Naive thymus-derived CD4-positive, alpha-beta T cell (primary cell): ENCODE measurements at regions not wholly inside any gene's neighbourhood (a gene's known extent, or its start where the extent isn't known, plus 50 kb on each side); places are given as distances from the start of the nearest gene placed in this dataset.
A peak's percentile ranks its signal among the peaks of the same experiment; 100 is the strongest.
"Not testable (repeated sequence)": the region's sequence is repeated elsewhere in the genome, so short reads cannot be mapped to it uniquely, and the experiment has no call there.

Experiments used
- ATAC-seq: fragments of 150-1000 bp; cut with Tn5 transposase; 2 replicates; pipeline ENCODE4 v1.10.0; 2021; ENCODE audit warnings: mild to moderate bottlenecking, moderate library complexity
- CTCF ChIA-PET: fragments of 350-600 bp; sonication (Branson Sonifier 250); formaldehyde crosslinking; loops from one replicate; lab custom pipeline; 2021; ENCODE audit warnings: antibody characterized with exemption; lab: Charles Lee
- POLR2A ChIA-PET: fragments of 350-600 bp; sonication (Branson Sonifier 250); formaldehyde crosslinking; loops from one replicate; lab custom pipeline; 2021; ENCODE audit warnings: antibody characterized with exemption, inconsistent platforms; lab: Charles Lee
- DNase-seq, 9 donors: peaks; one replicate each; pipeline versions ENCODE4 v3.0.0 to v3.0.0-alpha.2; 2020 to 2022; ENCODE audit warnings: mixed read lengths in 1 of 9
- H3K27ac ChIP-seq: one replicate; pipeline ENCODE4 v1.7.0; 2013; ENCODE audit warnings: mild to moderate bottlenecking, low read depth, low read length, moderate library complexity
- H3K27me3 ChIP-seq, 2 donors: one replicate each; pipeline ENCODE4 v1.7.0; 2013; ENCODE audit warnings: low read length in 2 of 2, mild to moderate bottlenecking in 2 of 2, moderate library complexity in 2 of 2; ENCODE audit not compliant: control insufficient read depth in 2 of 2, insufficient read depth in 2 of 2
- H3K36me3 ChIP-seq, 3 experiments: 1 replicate in 2 of 3; 2 replicates in 1 of 3; pipeline ENCODE4 v1.7.0; 2013; ENCODE audit warnings: low read length in 3 of 3, mild to moderate bottlenecking in 3 of 3, moderate library complexity in 1 of 3; ENCODE audit not compliant: insufficient read depth in 3 of 3, control insufficient read depth in 2 of 3
- H3K4me1 ChIP-seq, 2 donors: one replicate each; pipeline ENCODE4 v1.7.0; 2013; ENCODE audit warnings: low read length in 2 of 2, mild to moderate bottlenecking in 2 of 2, moderate library complexity in 1 of 2; ENCODE audit not compliant: control insufficient read depth in 2 of 2, insufficient read depth in 2 of 2
- H3K4me3 ChIP-seq: 2 replicates; pipeline ENCODE4 v1.7.0; 2013; ENCODE audit warnings: mild to moderate bottlenecking, low read length
- H3K9me3 ChIP-seq, 3 experiments: 1 replicate in 2 of 3; 2 replicates in 1 of 3; pipeline ENCODE4 v1.7.0; 2013; ENCODE audit warnings: low read length in 3 of 3; ENCODE audit not compliant: control insufficient read depth in 2 of 3
- H3K27ac Mint-ChIP-seq, 9 donors: one replicate each; pipeline ENCODE4 v1.8.0; 2020 to 2022; ENCODE audit warnings: mixed read lengths in 9 of 9, mild to moderate bottlenecking in 8 of 9, moderate library complexity in 5 of 9, inconsistent platforms in 2 of 9
- H3K27me3 Mint-ChIP-seq, 5 donors: one replicate each; pipeline ENCODE4 v1.8.0; 2021 to 2022; ENCODE audit warnings: mixed read lengths in 5 of 5, mild to moderate bottlenecking in 1 of 5
- H3K36me3 Mint-ChIP-seq, 5 donors: one replicate each; pipeline ENCODE4 v1.8.0; 2020 to 2022; ENCODE audit warnings: mixed read lengths in 5 of 5, mild to moderate bottlenecking in 3 of 5, inconsistent platforms in 1 of 5
- H3K4me1 Mint-ChIP-seq, 7 donors: one replicate each; pipeline ENCODE4 v1.8.0; 2020 to 2022; ENCODE audit warnings: mixed read lengths in 7 of 7, mild to moderate bottlenecking in 3 of 7, inconsistent platforms in 1 of 7
- H3K4me3 Mint-ChIP-seq, 10 donors: one replicate each; pipeline ENCODE4 v1.8.0; 2020 to 2022; ENCODE audit warnings: mild to moderate bottlenecking in 10 of 10, mixed read lengths in 10 of 10, moderate library complexity in 6 of 10, inconsistent platforms in 2 of 10
- H3K9me3 Mint-ChIP-seq, 11 donors: one replicate each; pipeline ENCODE4 v1.8.0; 2020 to 2022; ENCODE audit warnings: mixed read lengths in 11 of 11, mild to moderate bottlenecking in 4 of 11, inconsistent platforms in 1 of 11, moderate library complexity in 1 of 11
- intact Hi-C, 2 donors: fragments of 100-400 bp; cut with micrococcal nuclease; formaldehyde crosslinking; loops; one replicate each; pipeline ENCODE4 v1.15.1; 2023

- Mint-ChIP-seq H3K36me3 (no peaks in the 10 kb centered on the region), H3K27ac (peak overlapping the region in 1 of 9 donors; percentile 29), H3K4me1 (peaks cover 10 to 26% (median 20%) of the 10 kb centered on the region in 7 donors), H3K9me3 (peaks cover 0 to 5% (median 0%) of the 10 kb centered on the region in 11 donors), H3K4me3 (peak overlapping the region in 1 of 10 donors; percentile 1), H3K27me3 (peaks cover 15 to 36% (median 28%) of the 10 kb centered on the region in 5 donors)
- CTCF ChIA-PET: no interaction called here
- peaks cover 0 to 4% of the 10 kb centered on the region in 2 donors for H3K27me3 ChIP-seq
- DNase-seq: no peak
- H3K9me3 ChIP-seq: no peaks in the 10 kb centered on the region
- ATAC-seq: peak; percentile 84
- H3K36me3 ChIP-seq: no peaks in the 10 kb centered on the region
- no peaks in the 10 kb centered on the region for H3K4me1 ChIP-seq
- intact Hi-C loops: no loop called here
- H3K27ac ChIP-seq: no peak overlapping the region
- H3K4me3 ChIP-seq: no peak overlapping the region
- POLR2A ChIA-PET: no interaction called here
Measured at GRCh38 chr2:106267997-106268396, 73.9 kb upstream of the UXS1 start.

GRCh38 chr2:106261871-106262321 lies 67.8 kb upstream of the UXS1 start:
- Mint-ChIP-seq H3K27ac (no peak overlapping the region), H3K4me1 (peaks cover 0 to 1% (median 0%) of the 10 kb centered on the region in 7 donors), H3K9me3 (peaks cover 0 to 2% (median 0%) of the 10 kb centered on the region in 11 donors), H3K4me3 (peak overlapping the region in 6 of 10 donors; percentile 10 to 82 (median 23)), H3K36me3 (no peaks in the 10 kb centered on the region), H3K27me3 (peaks cover 0 to 6% (median 0%) of the 10 kb centered on the region in 5 donors)
- Histone ChIP-seq H3K4me1 (no peaks in the 10 kb centered on the region), H3K4me3 (no peak overlapping the region), H3K27ac (no peak overlapping the region), H3K27me3 (no peaks in the 10 kb centered on the region), H3K9me3 (no peaks in the 10 kb centered on the region), H3K36me3 (no peaks in the 10 kb centered on the region)
- POLR2A ChIA-PET: interaction anchor here (0.9 kb wide), 1 partner anchor 10 kb away, joined by 3 read pairs; no protein-coding TSS in a partner anchor
- no peak for ATAC-seq
- no peak for DNase-seq
- intact Hi-C loops: loop anchor here in 1 of 2 donors (1.0 kb wide), 1 partner anchor 8 kb away; no protein-coding TSS in a partner anchor
- CTCF ChIA-PET: no interaction called here

- H3K4me1 ChIP-seq, CTCF ChIA-PET, H3K27me3 ChIP-seq, ATAC-seq, POLR2A ChIA-PET, H3K9me3 ChIP-seq, H3K27me3 Mint-ChIP-seq, DNase-seq, H3K4me3 Mint-ChIP-seq, H3K27ac ChIP-seq, H3K4me1 Mint-ChIP-seq, H3K36me3 ChIP-seq, H3K36me3 Mint-ChIP-seq, H3K9me3 Mint-ChIP-seq, intact Hi-C loops, H3K4me3 ChIP-seq: not testable (repeated sequence)
- H3K27ac Mint-ChIP-seq: peak overlapping the region in 1 of 9 donors; percentile 48
Measured at GRCh38 chr2:106258859-106259258, 64.8 kb upstream of the UXS1 start.

GRCh38 chr2:106257830-106258229 lies 63.7 kb upstream of the UXS1 start:
- Histone ChIP-seq H3K9me3 (no peaks in the 10 kb centered on the region), H3K4me3 (no peak overlapping the region), H3K27me3 (no peaks in the 10 kb centered on the region), H3K36me3 (no peaks in the 10 kb centered on the region), H3K27ac (no peak overlapping the region), H3K4me1 (no peaks in the 10 kb centered on the region)
- no peak for DNase-seq
- ChIA-PET CTCF (no interaction called here), POLR2A (no interaction called here)
- intact Hi-C loops: no loop called here
- ATAC-seq: no peak
- peaks cover 0 to 1% (median 0%) of the 10 kb centered on the region in 7 donors for H3K4me1 Mint-ChIP-seq
- no peak overlapping the region for H3K4me3 Mint-ChIP-seq
- peaks cover 0 to 10% (median 0%) of the 10 kb centered on the region in 5 donors for H3K27me3 Mint-ChIP-seq
- no peaks in the 10 kb centered on the region for H3K9me3 Mint-ChIP-seq
- no peaks in the 10 kb centered on the region for H3K36me3 Mint-ChIP-seq
- H3K27ac Mint-ChIP-seq: no peak overlapping the region

GRCh38 chr2:106257135-106257534 lies 63.0 kb upstream of the UXS1 start:
- Histone ChIP-seq H3K27ac (no peak overlapping the region), H3K9me3 (no peaks in the 10 kb centered on the region), H3K4me3 (no peak overlapping the region), H3K36me3 (no peaks in the 10 kb centered on the region), H3K27me3 (no peaks in the 10 kb centered on the region), H3K4me1 (no peaks in the 10 kb centered on the region)
- DNase-seq (no peak), ATAC-seq (no peak)
- H3K4me1 Mint-ChIP-seq: peaks cover 0 to 1% (median 0%) of the 10 kb centered on the region in 7 donors
- H3K36me3 Mint-ChIP-seq: no peaks in the 10 kb centered on the region
- ChIA-PET CTCF (no interaction called here), POLR2A (no interaction called here)
- no peaks in the 10 kb centered on the region for H3K9me3 Mint-ChIP-seq
- no peak overlapping the region for H3K4me3 Mint-ChIP-seq
- no peak overlapping the region for H3K27ac Mint-ChIP-seq
- intact Hi-C loops: no loop called here
- H3K27me3 Mint-ChIP-seq: peaks cover 0 to 10% (median 0%) of the 10 kb centered on the region in 5 donors

GRCh38 chr2:106249157-106249828 lies 55.2 kb upstream of the UXS1 start:
- intact Hi-C loops: loop anchor here in 1 of 2 donors (5.0 kb wide), 1 partner anchor 333 kb away; no protein-coding TSS in a partner anchor
- H3K36me3 ChIP-seq, H3K9me3 ChIP-seq, DNase-seq, POLR2A ChIA-PET, H3K27ac ChIP-seq, H3K4me1 ChIP-seq, H3K9me3 Mint-ChIP-seq, H3K36me3 Mint-ChIP-seq, ATAC-seq, H3K27me3 Mint-ChIP-seq, H3K4me3 ChIP-seq, H3K27me3 ChIP-seq: not testable (repeated sequence)
- Mint-ChIP-seq H3K27ac (peak overlapping the region in 2 of 9 donors; percentile 10 to 29), H3K4me1 (peaks cover 0 to 18% (median 0%) of the 10 kb centered on the region in 7 donors), H3K4me3 (peak overlapping the region in 1 of 10 donors; percentile 25)
- CTCF ChIA-PET: interaction anchor here (1.8 kb wide), 1 partner anchor 144 kb away, joined by 6 read pairs; no protein-coding TSS in a partner anchor
